ENCODE measurements at regions not wholly inside any gene's neighbourhood (a gene's known extent, or its start where the extent isn't known, plus 50 kb on each side); places are given as distances from the start of the nearest gene placed in this dataset.
"Not testable (repeated sequence)": the region's sequence is repeated elsewhere in the genome, so short reads cannot be mapped to it uniquely, and the experiment has no call there.

DNA sequence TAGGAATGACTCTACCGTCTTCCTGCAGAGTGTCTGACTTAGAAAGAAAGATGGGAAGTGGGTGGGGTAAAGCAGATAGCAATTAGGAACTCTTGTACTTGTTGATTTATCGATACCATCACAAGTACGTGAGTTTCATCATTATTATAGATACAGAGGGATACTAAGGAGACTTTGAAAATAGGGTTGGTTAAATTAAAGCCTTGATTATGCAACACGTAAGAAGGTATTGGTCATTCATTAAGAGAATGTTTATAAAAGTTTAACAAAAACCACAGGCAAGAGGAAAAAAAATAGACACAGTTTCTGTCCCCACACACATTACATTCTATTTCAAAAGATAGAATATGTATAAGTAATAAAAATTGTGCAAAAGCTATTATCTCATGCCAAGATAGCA, 65.9 kb upstream of the UGT2B7 start:
- peaks cover 14% of the 10 kb centered on the region for H3K9me3 Mint-ChIP-seq
- TF ChIP-seq, protein P1, sequence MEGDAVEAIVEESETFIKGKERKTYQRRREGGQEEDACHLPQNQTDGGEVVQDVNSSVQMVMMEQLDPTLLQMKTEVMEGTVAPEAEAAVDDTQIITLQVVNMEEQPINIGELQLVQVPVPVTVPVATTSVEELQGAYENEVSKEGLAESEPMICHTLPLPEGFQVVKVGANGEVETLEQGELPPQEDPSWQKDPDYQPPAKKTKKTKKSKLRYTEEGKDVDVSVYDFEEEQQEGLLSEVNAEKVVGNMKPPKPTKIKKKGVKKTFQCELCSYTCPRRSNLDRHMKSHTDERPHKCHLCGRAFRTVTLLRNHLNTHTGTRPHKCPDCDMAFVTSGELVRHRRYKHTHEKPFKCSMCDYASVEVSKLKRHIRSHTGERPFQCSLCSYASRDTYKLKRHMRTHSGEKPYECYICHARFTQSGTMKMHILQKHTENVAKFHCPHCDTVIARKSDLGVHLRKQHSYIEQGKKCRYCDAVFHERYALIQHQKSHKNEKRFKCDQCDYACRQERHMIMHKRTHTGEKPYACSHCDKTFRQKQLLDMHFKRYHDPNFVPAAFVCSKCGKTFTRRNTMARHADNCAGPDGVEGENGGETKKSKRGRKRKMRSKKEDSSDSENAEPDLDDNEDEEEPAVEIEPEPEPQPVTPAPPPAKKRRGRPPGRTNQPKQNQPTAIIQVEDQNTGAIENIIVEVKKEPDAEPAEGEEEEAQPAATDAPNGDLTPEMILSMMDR (IDR thresholded peaks at IDR 0.05) = no peak
- H3K4me1 Mint-ChIP-seq (ENCODE audit: low read depth) = no peaks in the 10 kb centered on the region
- H3K27ac Mint-ChIP-seq = no peak overlapping the region
- no peak for DNase-seq
- no peak overlapping the region for H3K4me3 Mint-ChIP-seq
- H3K27me3 Mint-ChIP-seq (ENCODE audit: insufficient read depth) = no peaks in the 10 kb centered on the region; the same call in 1 of the 2 replicates
- H3K36me3 Mint-ChIP-seq (ENCODE audit: low read depth) = peaks cover 5% of the 10 kb centered on the region; the same call in 1 of the 2 replicates

DNA sequence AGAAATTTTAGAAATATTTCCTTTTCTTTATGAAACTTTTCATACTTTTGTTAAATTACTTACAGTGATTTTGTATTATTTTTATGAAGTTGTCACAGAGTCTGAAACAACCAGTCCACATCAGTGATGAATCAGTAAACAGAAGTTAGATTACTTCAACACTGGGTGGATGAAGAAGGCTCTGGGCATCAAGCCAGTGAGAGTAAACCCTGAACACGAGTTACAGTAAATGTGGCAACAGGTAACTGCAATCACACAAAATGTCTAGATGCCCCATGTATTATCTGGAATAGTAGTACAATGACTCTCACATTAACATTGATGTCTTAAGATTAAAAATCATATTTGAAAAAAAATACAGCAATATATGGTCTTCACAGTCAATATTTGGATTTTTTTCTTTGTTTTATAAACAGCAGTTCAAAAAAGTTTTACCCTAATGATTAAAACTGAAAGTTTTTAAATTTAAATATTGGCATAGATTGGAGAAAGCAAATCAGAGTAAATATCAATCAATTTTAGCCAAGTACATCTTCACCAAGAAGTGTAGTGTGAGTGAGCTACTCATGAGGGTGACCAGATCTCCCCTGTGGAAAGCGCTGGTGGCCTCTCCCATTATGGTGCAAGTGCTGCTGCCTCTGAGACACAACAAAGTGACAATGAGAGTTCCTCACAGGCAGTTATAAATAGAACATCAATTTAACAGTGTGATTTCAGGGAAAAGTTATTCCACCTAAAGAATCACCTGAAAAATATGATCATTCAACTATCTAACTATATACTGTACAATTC, 63.2 kb upstream of the UGT2B7 start:
- TF ChIP-seq, protein P1 (IDR thresholded peaks at IDR 0.05) = no peak
- Mint-ChIP-seq H3K27me3 (ENCODE audit: insufficient read depth) (no peaks in the 10 kb centered on the region), H3K4me3 (no peak overlapping the region), H3K36me3 (ENCODE audit: low read depth) (peaks cover 9% of the 10 kb centered on the region; the same call in 1 of the 2 replicates), H3K4me1 (ENCODE audit: low read depth) (no peaks in the 10 kb centered on the region), H3K27ac (no peak overlapping the region), H3K9me3 (peaks cover 22% of the 10 kb centered on the region)
- no peak for DNase-seq

DNA sequence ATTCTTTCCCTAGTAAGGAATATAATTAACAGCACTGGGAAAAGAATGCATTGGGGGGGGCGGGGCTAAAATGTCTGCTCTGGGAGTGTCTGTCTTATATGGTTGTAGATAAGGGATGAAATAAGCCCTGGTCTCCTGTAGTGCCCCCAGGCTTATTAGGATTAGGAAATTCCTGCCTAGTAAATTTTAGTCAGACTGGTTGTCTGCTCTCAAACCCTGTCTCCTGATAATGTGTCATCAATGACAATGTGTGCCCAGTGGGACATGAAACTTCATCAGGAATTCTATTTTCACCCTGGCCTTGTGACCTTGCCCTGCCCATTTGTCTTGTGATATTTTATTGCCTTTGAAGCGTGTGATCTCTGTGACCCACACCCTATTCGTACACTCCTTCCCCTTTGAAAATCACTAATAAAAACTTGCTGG, 61.9 kb upstream of the UGT2B7 start:
- not testable (repeated sequence) for H3K4me3 Mint-ChIP-seq; DNase-seq; H3K27me3 Mint-ChIP-seq (ENCODE audit: insufficient read depth); H3K27ac Mint-ChIP-seq; H3K36me3 Mint-ChIP-seq (ENCODE audit: low read depth)
- Mint-ChIP-seq H3K4me1 (ENCODE audit: low read depth) (peaks cover 10% of the 10 kb centered on the region), H3K9me3 (peaks cover 22% of the 10 kb centered on the region)

DNA sequence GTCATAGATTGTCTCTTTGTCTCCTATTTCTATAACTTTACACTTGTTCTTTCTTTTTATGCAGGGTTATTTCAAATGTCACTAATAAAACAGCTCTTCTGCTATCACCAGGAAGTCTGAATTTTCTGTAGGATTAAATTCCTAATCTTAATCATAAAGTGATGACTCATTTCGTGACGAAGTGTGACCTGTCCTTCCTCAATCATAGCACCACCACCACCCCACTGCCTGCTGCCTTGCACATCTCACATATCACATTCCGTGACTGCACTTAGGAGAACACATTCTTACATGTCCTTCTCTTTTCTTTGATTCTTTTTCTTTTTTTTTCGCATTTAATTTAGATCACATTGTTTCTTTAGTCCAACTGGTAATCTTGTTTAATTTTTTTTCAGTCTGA, 57.7 kb upstream of the UGT2B7 start:
- H3K4me1 Mint-ChIP-seq (ENCODE audit: low read depth) = peaks cover 10% of the 10 kb centered on the region
- peak overlapping the region; percentile 66 for H3K27ac Mint-ChIP-seq
- peaks cover 22% of the 10 kb centered on the region for H3K9me3 Mint-ChIP-seq
- TF ChIP-seq, protein P1 (IDR thresholded peaks at IDR 0.05) = no peak
- H3K27me3 Mint-ChIP-seq (ENCODE audit: insufficient read depth) = no peaks in the 10 kb centered on the region
- DNase-seq = peak; percentile 39
- H3K4me3 Mint-ChIP-seq = peak overlapping the region; percentile 52
- peaks cover 9% of the 10 kb centered on the region; the same call in 1 of the 2 replicates for H3K36me3 Mint-ChIP-seq (ENCODE audit: low read depth)

DNA sequence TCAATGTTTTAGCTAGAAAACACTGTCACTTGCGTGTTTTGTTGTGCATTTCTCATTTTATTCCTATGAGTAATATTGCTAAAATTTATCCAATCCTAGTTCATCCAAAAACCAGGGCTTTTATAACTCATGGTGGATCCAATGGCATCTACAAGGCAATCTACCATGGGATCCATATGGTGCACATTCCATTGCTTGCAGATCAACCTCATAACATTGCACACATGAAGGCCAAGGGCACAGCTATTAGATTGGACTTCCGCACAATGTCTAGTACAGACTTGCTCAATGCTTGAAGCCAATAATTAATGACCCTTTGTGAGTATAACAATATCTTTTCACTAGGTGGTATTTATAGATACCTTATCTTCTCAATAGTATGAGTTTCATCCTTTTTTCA, 57.2 kb upstream of the UGT2B7 start:
- no peak for DNase-seq

DNA sequence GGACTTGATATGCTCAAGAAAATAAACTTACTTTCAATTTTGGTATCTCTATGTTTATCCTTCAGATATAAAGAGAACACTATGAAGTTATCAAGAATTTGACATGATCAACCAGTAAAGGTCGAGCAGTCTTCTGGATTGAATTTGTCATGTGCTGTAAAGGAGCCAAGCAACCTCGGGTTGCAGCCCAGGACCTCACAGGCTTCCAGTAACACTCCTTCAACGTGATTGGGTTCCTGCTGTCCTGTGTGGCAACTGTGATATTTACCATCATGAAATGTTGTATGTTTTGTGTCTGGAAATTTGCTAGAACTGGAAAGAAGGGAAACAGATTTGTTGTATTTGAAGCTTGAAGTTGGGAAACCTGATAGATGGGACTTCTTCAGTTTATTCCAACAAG, 52.0 kb upstream of the UGT2B7 start:
- Mint-ChIP-seq H3K4me1 (ENCODE audit: low read depth) (peaks cover 4% of the 10 kb centered on the region; the same call in 1 of the 2 replicates), H3K36me3 (ENCODE audit: low read depth) (no peaks in the 10 kb centered on the region), H3K27ac (no peak overlapping the region), H3K4me3 (no peak overlapping the region), H3K9me3 (no peaks in the 10 kb centered on the region), H3K27me3 (ENCODE audit: insufficient read depth) (no peaks in the 10 kb centered on the region)
- TF ChIP-seq, protein P1 (IDR thresholded peaks at IDR 0.05) = no peak
- no peak for DNase-seq

More for the DNA sequence above, 57.2 kb upstream of the UGT2B7 start:
- Mint-ChIP-seq H3K4me1 (ENCODE audit: low read depth) (peaks cover 10% of the 10 kb centered on the region), H3K4me3 (peak overlapping the region; percentile 52), H3K27ac (peak overlapping the region; percentile 66), H3K36me3 (ENCODE audit: low read depth) (peaks cover 6% of the 10 kb centered on the region; the same call in 1 of the 2 replicates), H3K9me3 (peaks cover 20% of the 10 kb centered on the region), H3K27me3 (ENCODE audit: insufficient read depth) (no peaks in the 10 kb centered on the region)
- TF ChIP-seq, protein P1 (IDR thresholded peaks at IDR 0.05) = no peak
